Transverse colon (tissue), 4 donors: ENCODE measurements at regions not wholly inside any gene's neighbourhood (a gene's known extent, or its start where the extent isn't known, plus 50 kb on each side); places are given as distances from the start of the nearest gene placed in this dataset.

Source experiments
- DNase-seq: peaks from one replicate; pipeline ENCODE4 v3.0.0-alpha.2; 2019
- H3K27ac ChIP-seq, 4 donors: fragments of 200-600 bp; sonication (generic); 2 replicates each; pipeline ENCODE4 v1.5.1; 2016 to 2018; ENCODE audit warnings: inconsistent platforms in 4 of 4
- H3K27me3 ChIP-seq: fragments of 200-600 bp; sonication (generic); 2 replicates; pipeline ENCODE4 v1.5.1; 2017; ENCODE audit warnings: inconsistent platforms
- H3K36me3 ChIP-seq, 4 donors: fragments of 200-600 bp; sonication (generic); 2 replicates each; pipeline ENCODE4 v1.5.1; 2017 to 2019; ENCODE audit warnings: inconsistent platforms in 4 of 4
- H3K4me1 ChIP-seq, 4 donors: fragments of 200-600 bp; sonication (generic); 2 replicates each; pipeline ENCODE4 v1.5.1; 2017 to 2020; ENCODE audit warnings: inconsistent platforms in 4 of 4
- H3K4me3 ChIP-seq, 4 donors: fragments of 200-600 bp; sonication (generic); 1 replicate in 1 of 4; 2 replicates in 3 of 4; pipeline versions ENCODE4 v1.5.1 to v1.6.1; 2017 to 2019; ENCODE audit warnings: inconsistent platforms in 4 of 4
- H3K9me3 ChIP-seq, 2 donors: fragments of 200-600 bp; sonication (generic); 2 replicates each; pipeline ENCODE4 v1.5.1; 2017 to 2019; ENCODE audit warnings: inconsistent platforms in 2 of 2
- CTCF ChIP-seq, 5 experiments: fragments of 200-600 bp in 3 of 5; fragments of 450-650 bp in 2 of 5; sonication (generic) in 3 of 5; IDR thresholded peaks; 1 replicate in 2 of 5; 2 replicates in 3 of 5; pipeline ENCODE4 v1.5.1; 2016 to 2017; ENCODE audit warnings: antibody characterized with exemption in 5 of 5, inconsistent platforms in 3 of 5, mild to moderate bottlenecking in 2 of 5, moderate library complexity in 1 of 5
- EP300 ChIP-seq: sonication (generic); formaldehyde crosslinking; IDR thresholded peaks from one replicate; pipeline ENCODE4 v1.6.1; 2017; ENCODE audit warnings: antibody characterized with exemption, low read depth
- POLR2A ChIP-seq: fragments of 450-650 bp; IDR thresholded peaks from one replicate; pipeline ENCODE4 v1.6.1; 2016; ENCODE audit warnings: antibody characterized with exemption, mild to moderate bottlenecking, moderate library complexity
- POLR2AphosphoS5 ChIP-seq, 3 donors: sonication (generic); formaldehyde crosslinking; IDR thresholded peaks; one replicate each; pipeline ENCODE4 v1.6.1; 2016; ENCODE audit warnings: antibody characterized with exemption in 3 of 3
- WGBS, 2 donors: methylation state at CpG; one replicate each; pipeline ENCODE4 v1.1.5; 2018; ENCODE audit warnings: low coverage in 1 of 2; 5-methylcytosine and 5-hydroxymethylcytosine counted together
- in situ Hi-C, 4 donors: fragments of 200-750 bp; cut with MboI; loops; one replicate each; pipeline versions ENCODE4 v1.15.0 to v1.15.1; 2017; ENCODE audit warnings: low sequenced_read_pairs in 3 of 4, low pct_ligation_motif_present in 1 of 4, low pct_unique_long_range_greater_than_20kb in 1 of 4
- intact Hi-C: fragments of 100-400 bp; cut with DNase I; formaldehyde crosslinking; loops from one replicate; pipeline ENCODE4 v1.15.1; 2023; ENCODE audit warnings: low total_unique reads

GRCh38 chr11:37532271-37532670, 934.2 kb upstream of the RAG2 start:
- DNase-seq = no peak
- 59 to 61% methylated on average over 2 of the region's 2 CpGs for WGBS, 2 donors
- no peak overlapping the region for H3K4me3 ChIP-seq
- peaks cover 0 to 5% of the 10 kb centered on the region in 2 donors for H3K9me3 ChIP-seq
- TF ChIP-seq POLR2A (no peak), EP300 (no peak)
- intact Hi-C loops = no loop called here
- H3K27me3 ChIP-seq = no peaks in the 10 kb centered on the region
- H3K27ac ChIP-seq = no peak overlapping the region
- no peaks in the 10 kb centered on the region for H3K4me1 ChIP-seq
- in situ Hi-C loops = no loop called here
- no peaks in the 10 kb centered on the region for H3K36me3 ChIP-seq

DNA sequence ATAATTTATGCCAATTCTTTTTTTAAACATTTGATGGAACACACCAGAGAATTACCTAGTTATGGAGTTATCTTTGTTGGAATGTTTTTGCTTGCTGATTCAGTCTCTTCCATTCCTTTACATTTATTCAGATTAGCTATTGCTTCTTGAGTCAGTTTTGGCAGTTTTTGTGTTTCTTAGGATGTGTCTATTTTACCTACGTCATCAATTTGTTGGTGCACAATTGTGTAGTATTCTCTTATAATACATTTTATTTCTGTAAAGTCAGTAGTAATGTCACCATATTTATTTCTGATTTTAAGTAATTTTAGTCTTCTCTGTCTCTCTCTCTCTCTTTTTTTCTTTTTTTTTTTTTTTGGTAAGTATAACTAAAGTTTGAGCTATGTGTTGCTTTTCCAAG, 929.5 kb upstream of the RAG2 start:
- H3K9me3 ChIP-seq = peaks cover 3 to 5% of the 10 kb centered on the region in 2 donors
- 80 to 91% methylated on average over 1 of the region's 1 CpG for WGBS, 2 donors
- no peak for DNase-seq
- no peaks in the 10 kb centered on the region for H3K4me1 ChIP-seq
- intact Hi-C loops (no loop called here), in situ Hi-C loops (no loop called here)
- no peaks in the 10 kb centered on the region for H3K27me3 ChIP-seq
- no peak overlapping the region for H3K4me3 ChIP-seq
- TF ChIP-seq POLR2A (no peak), POLR2AphosphoS5 (IDR thresholded peaks at IDR 0.05) (no peak), CTCF (IDR thresholded peaks at IDR 0.05) (no peak), EP300 (no peak)
- no peak overlapping the region for H3K27ac ChIP-seq
- H3K36me3 ChIP-seq = no peaks in the 10 kb centered on the region

DNA sequence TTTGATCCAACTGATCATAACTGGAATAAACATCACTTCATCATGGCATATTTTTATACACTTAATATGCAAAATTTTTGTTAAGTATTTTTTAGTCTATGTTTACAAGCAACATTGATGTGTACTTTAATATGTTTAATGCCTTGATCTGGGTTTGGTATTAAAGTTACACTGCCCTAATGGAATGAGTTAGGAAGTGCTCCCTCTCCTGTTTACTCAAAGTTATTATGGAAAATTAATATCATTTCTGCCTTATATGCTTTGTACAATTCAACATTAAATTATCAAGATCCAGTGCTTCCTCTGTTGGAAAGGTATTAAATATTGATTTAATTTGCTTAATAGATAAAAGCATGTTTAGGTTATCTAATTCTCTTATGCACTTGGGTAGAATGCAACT, 927.3 kb upstream of the RAG2 start:
- Histone ChIP-seq H3K4me1 (no peaks in the 10 kb centered on the region), H3K36me3 (no peaks in the 10 kb centered on the region), H3K9me3 (peaks cover 3 to 5% of the 10 kb centered on the region in 2 donors), H3K27ac (no peak overlapping the region), H3K27me3 (no peaks in the 10 kb centered on the region), H3K4me3 (no peak overlapping the region)
- no peak for DNase-seq
- intact Hi-C loops (no loop called here), in situ Hi-C loops (no loop called here)
- TF ChIP-seq POLR2A = no peak
- TF ChIP-seq CTCF (IDR thresholded peaks at IDR 0.05) = no peak
- no peak for TF ChIP-seq EP300
- no peak for TF ChIP-seq POLR2AphosphoS5 (IDR thresholded peaks at IDR 0.05)

DNA sequence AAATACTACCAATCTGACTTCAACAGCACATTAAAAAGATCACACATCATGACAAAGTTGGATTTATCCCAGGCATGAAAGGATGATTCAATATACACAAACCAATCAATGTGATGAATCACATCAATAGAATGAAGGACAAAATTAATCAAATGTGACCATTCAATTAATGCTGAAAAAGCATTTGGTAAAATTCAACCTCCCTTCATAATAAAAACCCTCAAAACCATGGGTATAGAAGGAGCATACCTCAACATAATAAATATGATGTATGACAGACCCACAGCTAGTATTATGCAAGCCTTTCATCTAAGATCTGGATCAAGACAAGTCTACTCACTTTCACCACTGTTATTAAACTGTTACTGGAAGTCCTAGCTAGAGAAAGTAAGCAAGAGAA, 921.7 kb upstream of the RAG2 start:
- intact Hi-C loops (no loop called here), in situ Hi-C loops (no loop called here)
- TF ChIP-seq EP300 (no peak), POLR2AphosphoS5 (IDR thresholded peaks at IDR 0.05) (no peak), POLR2A (no peak), CTCF (IDR thresholded peaks at IDR 0.05) (no peak)

DNA sequence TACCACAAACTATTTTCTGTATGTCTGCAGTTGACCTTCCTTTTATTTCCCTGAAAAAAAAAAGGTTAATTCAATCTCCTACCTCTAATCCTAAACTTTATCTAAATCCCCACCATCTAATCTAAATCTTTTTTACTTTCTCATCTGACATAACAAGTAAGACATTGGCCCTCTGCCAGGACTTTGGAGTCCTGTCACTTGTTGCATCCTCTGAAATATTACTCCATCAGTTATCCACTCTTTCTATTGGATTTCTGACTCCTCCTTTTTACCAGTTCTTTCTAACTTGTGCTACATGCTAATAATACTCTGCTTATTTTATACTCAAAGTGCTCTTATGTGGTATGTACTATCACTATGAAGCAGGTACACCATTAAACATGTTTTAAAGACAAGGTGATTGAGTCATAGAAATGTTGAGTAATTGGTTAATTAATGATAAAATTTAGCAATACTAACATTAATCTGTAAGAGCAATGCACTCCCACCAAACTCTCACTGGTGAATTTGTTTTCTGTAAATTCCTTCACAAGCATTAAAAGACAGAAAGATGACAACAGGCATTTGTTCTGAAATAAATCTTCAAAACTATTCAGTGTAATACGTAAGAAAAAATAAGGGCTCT, 914.2 kb upstream of the RAG2 start:
- TF ChIP-seq CTCF (IDR thresholded peaks at IDR 0.05) = no peak
- TF ChIP-seq EP300 = no peak
- TF ChIP-seq POLR2A = no peak
- TF ChIP-seq POLR2AphosphoS5 (IDR thresholded peaks at IDR 0.05) = no peak
- in situ Hi-C loops (no loop called here), intact Hi-C loops (no loop called here)
- no peak overlapping the region for H3K4me3 ChIP-seq
- H3K36me3 ChIP-seq = no peaks in the 10 kb centered on the region
- H3K27me3 ChIP-seq = no peaks in the 10 kb centered on the region
- H3K4me1 ChIP-seq = no peaks in the 10 kb centered on the region
- WGBS, 2 donors = 67 to 76% methylated on average over 1 of the region's 1 CpG
- DNase-seq = no peak
- peaks cover 0 to 4% of the 10 kb centered on the region in 2 donors for H3K9me3 ChIP-seq
- H3K27ac ChIP-seq = no peak overlapping the region

More for the DNA sequence above, 921.7 kb upstream of the RAG2 start:
- no peak for DNase-seq
- Histone ChIP-seq H3K4me1 (no peaks in the 10 kb centered on the region), H3K27me3 (no peaks in the 10 kb centered on the region), H3K4me3 (no peak overlapping the region), H3K9me3 (peaks cover 0 to 5% of the 10 kb centered on the region in 2 donors), H3K27ac (no peak overlapping the region), H3K36me3 (no peaks in the 10 kb centered on the region)
